HG02981 (cell line): ENCODE measurements at regions not wholly inside any gene's neighbourhood (a gene's known extent, or its start where the extent isn't known, plus 50 kb on each side); places are given as distances from the start of the nearest gene placed in this dataset.
"Not testable (repeated sequence)": the region's sequence is repeated elsewhere in the genome, so short reads cannot be mapped to it uniquely, and the experiment has no call there.

Experiments
- ATAC-seq: cut with Tn5 transposase; IDR thresholded peaks from one replicate; pipeline ENCODE4 v1.9.1; 2021; ENCODE audit warnings: mild to moderate bottlenecking, moderate library complexity; ENCODE audit not compliant: unreplicated experiment

- no peak for ATAC-seq
These were observed 59.7 kb downstream of the TEX35 start for GRCh38 chr1:178572604-178573003.

- ATAC-seq = peak; percentile 63
These were observed 60.4 kb downstream of the TEX35 start for GRCh38 chr1:178573330-178573729.

GRCh38 chr1:178574345-178574744, 61.4 kb downstream of the TEX35 start:
- no peak for ATAC-seq

DNA sequence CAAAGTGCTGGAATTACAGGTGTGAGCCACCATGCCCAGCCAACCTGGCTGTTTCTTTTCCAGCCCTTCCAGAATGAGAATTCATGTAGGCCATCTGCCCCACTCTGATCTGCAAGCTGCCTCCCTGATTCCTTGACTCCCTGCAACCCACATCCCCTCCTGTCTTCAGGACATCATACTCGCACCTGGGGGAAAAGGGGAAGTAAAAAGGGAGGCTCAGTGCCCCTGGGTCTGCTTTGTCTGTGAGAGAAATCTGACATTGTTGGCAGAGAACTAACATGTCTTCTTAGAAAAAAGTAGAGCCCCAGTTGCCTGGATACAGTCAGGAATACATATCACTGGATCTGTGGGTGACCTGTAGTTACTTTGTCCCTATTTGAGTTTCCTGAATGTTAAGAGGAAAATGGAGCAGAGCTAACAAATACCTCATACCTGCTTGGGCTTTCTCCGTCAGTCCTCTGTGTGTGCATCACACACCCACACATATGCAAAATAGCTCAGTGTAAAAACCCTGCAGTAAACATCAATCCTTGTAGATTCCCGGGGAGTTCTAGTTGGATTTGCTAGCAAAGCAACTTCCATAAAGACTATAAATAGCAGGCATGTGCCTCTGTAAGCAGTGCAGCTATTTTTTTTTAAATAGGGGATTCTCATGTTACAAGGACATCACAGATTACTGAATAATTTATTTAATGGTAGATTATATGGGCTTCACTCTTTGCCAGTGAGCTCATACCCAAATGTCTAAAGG, 62.9 kb downstream of the TEX35 start:
- no peak for ATAC-seq

DNA sequence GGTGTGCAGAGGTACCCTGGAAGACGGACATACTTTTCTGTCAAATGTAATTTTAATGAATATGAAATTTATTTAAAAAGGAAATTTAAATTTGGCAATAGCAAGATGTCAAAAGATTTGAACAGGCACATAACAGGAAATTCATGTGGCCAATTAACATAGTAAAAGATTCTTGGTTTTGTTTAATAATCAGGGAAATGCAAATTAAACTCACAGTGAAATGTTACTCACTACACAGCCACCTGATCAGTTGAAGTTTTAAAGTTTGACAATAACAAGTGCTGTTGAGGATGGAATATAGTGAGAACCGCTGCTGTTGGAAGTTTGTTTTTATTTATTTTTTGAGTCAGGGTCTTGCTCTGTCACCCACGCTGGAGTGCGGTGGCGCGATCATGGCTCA, 63.9 kb downstream of the TEX35 start:
- ATAC-seq = no peak

- no peak for ATAC-seq
These were observed 65.0 kb downstream of the TEX35 start for GRCh38 chr1:178577882-178578281.

GRCh38 chr1:178578541-178578940, 65.6 kb downstream of the TEX35 start:
- no peak for ATAC-seq

- ATAC-seq = no peak
These were observed 66.2 kb downstream of the TEX35 start for GRCh38 chr1:178579095-178579494.

- ATAC-seq = peak; percentile 65
These were observed 66.7 kb downstream of the TEX35 start for GRCh38 chr1:178579562-178579961.

GRCh38 chr1:178580096-178580495, 67.2 kb downstream of the TEX35 start:
- ATAC-seq = no peak

DNA sequence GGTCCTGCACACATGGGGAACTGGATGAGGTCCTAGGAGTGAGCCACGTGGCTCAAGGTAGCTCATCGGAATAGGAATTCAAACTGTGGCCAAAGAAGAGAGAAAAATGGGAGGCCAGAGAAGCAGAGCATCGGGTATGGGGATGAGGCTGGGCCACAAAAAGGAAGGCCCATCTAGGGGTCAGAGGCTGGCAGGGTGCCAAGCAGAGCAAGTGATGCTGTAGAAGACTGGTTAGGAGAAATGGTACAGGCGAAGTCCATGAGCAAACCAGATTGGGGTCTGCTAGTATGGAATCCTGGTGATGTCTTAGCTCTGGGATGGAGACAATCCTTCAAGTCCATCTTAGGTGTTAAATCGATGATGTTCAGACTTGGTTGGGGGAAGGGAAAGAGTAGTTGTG, 68.0 kb downstream of the TEX35 start:
- ATAC-seq = no peak

DNA sequence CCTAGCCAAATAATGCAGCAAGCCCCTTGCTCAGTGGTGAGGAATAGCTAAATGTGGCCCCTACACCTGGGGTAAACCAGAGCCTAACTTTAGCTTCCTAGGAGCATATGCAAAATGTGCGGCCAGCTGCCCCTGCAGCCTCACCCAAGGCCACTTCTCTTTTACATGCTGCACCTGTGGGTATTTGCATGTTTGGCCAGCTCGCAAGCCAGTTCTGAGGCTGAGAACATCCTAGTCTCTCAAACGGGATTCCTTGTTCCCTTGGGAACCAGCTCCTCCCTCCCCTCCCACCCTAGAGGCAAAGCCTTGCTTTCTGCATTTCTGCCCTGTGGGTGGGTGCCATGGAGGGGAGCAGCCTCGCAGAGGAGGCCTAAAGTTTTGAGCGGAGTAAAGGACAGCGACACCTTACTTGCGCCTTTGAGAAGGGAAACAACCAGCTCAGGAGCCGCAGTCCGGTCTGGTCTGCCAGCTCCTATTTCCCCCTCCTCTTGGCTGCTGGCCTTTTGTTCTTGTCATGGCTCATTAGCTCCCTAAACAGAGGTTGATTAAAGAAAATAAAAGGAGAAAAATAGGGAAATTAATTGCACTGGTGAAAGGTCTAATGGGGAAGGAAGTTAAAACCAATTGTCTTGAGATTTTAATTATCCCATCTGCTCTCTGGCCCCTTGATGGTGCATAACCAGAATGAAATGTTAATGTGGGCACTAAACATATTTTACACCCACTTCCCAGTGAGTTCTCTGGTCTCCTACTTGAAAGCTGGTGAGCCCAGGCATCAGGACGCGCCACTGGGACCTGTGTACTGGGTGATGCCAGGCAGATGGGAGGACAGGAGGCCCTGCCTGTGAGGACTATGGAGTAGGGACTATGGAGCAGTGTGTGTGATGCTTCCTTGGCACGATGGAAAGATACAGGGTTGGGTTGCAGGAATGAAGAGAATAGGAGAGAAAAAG, 68.7 kb downstream of the TEX35 start:
- peak; percentile 74 for ATAC-seq

DNA sequence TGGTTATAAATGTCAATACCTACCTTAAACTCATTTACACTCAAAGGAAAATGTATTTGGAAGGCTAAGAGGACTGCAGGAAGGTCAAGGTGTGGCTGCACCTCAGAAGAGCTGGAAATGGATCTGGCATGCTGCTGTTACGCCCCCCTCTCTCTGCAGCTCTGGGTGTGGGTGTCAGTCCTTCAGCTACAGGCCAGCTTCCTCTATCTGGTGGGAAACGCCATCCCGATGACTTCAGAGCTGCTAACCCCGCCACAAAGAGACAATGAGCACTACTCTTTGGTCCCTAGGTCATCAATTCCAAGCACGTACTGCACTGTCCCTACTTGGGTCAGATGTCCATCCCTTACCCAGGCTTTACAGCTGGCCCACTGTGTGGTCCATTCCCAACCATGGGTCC, 74.2 kb downstream of the TEX35 start:
- no peak for ATAC-seq

GRCh38 chr1:178587975-178588374, 75.1 kb downstream of the TEX35 start:
- ATAC-seq = no peak

DNA sequence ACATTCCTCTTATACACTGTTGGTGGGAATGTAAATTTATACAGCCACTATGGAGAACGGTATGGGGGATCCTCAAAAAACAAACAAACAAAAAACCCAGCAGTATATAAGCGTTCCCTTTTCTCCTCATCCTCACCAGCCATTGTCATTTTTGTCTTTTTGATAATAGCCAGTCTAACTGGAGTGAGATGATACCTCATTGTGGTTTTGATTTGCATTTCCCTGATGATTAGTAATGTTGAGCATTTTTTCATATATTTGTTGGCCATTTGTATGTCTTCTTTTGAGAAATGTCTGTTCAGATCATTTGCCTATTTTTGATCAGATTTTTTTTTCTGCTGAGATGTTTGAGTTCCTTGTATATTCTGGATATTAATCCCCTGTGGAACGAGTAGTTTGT, 76.1 kb downstream of the TEX35 start:
- ATAC-seq = not testable (repeated sequence)

- ATAC-seq = not testable (repeated sequence)
These were observed 78.9 kb downstream of the TEX35 start for GRCh38 chr1:178591811-178592210.

DNA sequence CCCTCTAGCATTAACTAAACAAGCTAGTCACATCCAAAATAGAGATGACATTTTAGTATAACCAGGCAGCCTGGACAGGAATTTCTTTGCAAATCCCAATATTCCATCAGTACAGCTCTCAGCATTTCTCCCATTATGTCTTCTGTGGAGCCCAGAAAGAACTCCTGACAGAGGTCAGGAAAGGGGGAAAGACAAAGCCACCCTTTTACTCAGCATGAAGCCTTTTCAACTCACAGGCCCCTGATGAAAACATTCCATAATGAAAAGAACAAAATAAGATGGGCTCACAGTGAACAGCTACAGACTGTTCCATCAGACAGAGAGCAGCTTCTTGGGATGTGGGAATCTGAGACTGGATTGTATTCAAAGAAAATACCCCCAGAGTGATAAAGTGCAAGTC, 80.6 kb downstream of the TEX35 start:
- no peak for ATAC-seq

- ATAC-seq = no peak
These were observed 81.2 kb downstream of the TEX35 start for GRCh38 chr1:178594133-178594532.

DNA sequence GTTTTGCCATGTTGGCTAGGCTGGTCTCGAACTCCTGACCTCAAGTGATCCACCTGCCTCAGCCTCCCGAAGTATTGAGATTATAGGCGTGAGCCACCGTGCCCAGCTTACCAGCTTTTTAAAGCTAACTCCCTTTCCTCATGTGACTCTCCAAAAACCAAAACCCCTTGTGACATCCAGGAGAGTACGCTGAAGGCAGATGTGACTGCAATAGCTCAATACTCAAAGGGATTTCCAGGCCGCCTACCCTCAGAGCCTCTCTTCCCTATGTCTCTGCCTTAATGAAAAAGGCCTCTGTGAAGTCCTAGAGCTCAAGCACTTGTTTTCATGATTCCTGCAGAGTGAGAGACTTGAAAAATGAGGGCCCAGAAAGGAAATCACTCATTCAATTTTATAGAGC, 82.6 kb downstream of the TEX35 start:
- no peak for ATAC-seq

DNA sequence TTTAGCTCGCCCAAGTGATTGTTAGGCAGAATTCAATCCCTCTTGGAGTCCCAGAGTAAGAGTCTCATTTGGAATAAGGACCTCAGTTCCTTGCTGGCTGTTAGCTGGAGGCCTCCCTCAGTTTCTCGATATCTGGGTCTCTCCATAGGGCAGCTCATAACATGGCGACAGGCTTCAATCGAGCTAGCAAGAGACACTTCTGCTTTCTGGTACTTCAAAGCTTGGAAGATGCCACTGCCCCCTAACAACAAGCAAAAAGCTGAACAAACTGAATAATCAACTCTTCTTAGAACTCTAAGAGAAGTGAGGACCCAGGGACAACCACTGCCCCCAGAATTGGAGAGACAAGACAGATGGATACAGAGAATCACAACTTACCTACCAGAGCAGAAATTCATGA, 86.2 kb downstream of the TEX35 start:
- no peak for ATAC-seq

- no peak for ATAC-seq
These were observed 86.8 kb downstream of the TEX35 start for GRCh38 chr1:178599745-178600144.

- no peak for ATAC-seq
These were observed 91.0 kb downstream of the TEX35 start for GRCh38 chr1:178603926-178604325.
